ENCODE measurements at regions not wholly inside any gene's neighbourhood (a gene's known extent, or its start where the extent isn't known, plus 50 kb on each side); places are given as distances from the start of the nearest gene placed in this dataset.

DNA sequence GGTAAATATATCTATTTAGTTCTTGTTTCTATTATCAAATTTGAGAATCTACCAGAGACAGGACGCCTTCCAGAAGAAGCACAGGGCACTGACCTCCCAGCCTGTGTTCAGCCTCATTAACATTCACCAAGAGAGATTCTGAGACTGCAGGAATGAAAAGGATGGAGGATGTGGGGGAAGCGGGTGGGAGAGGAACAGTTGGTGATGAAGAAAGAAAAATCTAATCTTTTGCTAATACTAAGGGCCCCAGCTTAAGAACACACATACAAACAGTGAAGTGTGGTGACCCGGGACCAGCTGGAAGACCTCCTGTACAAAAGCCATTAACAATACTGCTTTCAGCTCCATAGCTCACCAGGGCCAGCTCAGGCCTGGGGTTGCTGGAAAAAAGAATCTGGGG, 160.5 kb downstream of the NUAK1 start:
- DNase-seq (ENCODE audit: low spot score): no peak
- no peak for FAIRE-seq

DNA sequence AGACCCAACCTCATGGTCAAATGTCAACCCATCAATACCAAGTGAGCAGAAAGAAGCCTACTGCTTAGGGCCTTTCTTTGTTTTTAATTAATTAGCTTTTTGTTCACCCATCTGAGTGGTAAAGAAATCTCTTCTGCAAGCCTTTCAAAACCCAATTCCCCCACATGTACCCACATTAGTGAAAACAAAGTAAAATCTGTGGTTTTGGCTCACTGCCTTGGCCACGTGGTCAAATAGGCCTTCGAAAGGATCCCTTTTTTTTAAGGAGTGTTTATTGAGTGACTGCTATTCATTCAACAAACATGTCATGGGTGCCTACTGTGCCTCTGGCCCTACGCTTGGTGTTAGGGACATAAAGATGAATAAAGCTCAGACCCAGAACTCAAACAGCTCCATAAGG, 160.1 kb downstream of the NUAK1 start:
- DNase-seq (ENCODE audit: low spot score) (no peak), FAIRE-seq (no peak)

GRCh38 chr12:105980085-105980484, 158.7 kb downstream of the NUAK1 start:
- FAIRE-seq (no peak), DNase-seq (ENCODE audit: low spot score) (no peak)

- FAIRE-seq: no peak
Observed at GRCh38 chr12:105980533-105980932, 158.2 kb downstream of the NUAK1 start.

GRCh38 chr12:105982022-105982421, 156.7 kb downstream of the NUAK1 start:
- FAIRE-seq (no peak), DNase-seq (ENCODE audit: low spot score) (no peak)

More at GRCh38 chr12:105980533-105980932, 158.2 kb downstream of the NUAK1 start:
- no peak for DNase-seq (ENCODE audit: low spot score)

- FAIRE-seq: peak; percentile 67
- DNase-seq (ENCODE audit: low spot score): peak; percentile 44
Observed at GRCh38 chr12:105983622-105984320, 155.0 kb downstream of the NUAK1 start.

DNA sequence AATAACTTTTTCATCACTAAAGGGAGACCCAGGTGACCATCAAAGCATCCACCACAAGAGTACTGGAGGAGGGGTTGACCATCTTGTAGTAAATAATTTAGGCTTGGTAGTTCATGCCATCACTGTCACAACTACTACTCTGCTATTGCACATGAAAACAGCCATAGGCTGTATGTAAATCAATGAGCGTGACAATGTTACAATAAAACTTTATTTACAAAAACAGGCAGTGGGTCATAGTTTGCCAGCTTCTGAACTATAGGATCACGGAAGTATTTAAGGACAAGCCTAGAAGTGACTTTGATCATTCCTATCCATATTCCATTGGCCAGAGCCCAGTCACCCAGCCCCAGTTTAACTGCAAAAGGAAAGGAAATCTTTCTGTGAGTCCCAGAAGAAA, 153.4 kb downstream of the NUAK1 start:
- no peak for DNase-seq (ENCODE audit: low spot score)

GRCh38 chr12:105986779-105987684, 151.7 kb downstream of the NUAK1 start:
- DNase-seq (ENCODE audit: low spot score) (peak; percentile 56), FAIRE-seq (no peak)

More for the DNA sequence above, 153.4 kb downstream of the NUAK1 start:
- FAIRE-seq: no peak

DNA sequence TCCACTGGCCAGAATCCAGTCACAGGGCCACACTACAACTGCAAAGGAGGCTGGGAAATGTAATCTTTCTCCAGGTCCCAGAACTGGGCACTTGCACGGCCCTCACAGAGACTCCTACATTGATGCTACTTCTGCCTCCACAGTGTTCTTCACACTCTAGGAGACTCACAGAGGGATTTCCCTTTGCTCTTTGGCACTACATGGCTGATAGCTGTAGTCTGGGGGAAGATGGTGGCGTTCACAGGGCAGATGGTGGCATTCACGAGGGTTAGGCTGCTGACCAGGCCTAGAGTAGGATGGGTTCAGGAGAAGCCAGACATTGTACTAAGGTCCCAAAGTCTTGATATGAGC, 151.1 kb downstream of the NUAK1 start:
- FAIRE-seq: no peak
- no peak for DNase-seq (ENCODE audit: low spot score)

DNA sequence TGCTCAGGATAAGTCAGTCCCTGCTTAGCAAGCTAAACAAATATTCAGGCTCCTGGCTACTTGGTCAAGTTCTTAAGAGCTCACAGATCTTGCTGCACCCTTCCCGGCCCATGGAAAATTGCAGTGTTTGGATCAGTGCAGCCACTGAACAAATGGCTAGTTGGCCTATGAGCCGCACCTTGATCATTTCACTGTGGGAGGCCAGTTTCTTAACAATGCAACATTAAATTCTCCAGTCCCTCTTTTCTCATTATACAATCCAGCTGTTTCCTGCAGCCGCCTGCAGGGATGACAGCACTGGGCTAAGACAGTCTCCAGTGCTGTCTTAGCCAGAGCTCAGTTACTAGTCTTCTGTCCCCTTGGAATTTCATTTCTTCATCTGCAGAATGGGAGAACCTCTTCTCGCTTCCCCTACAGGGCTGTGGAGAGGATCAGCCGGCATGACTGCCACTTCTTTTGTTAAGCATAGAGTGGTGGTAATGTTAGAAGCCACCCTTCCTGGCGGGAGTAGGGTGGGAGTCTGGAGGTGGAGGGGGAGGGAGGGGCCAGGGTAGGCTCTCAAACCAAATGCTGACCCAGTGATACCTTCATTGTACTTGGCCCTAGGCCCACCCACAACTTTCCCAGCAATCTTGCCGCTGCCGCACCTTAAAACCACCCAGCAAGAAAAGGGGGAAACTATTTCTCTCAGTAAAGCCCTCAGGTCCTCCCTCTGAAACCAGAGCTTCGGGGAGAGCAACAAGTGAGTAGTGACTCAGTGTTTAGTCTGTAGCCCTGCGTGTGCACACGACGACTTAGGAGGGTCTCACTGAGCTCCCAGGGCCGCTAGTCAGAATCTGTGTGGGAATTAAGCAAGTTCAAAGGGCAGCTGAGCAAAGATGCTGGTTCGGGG, 145.7 kb downstream of the NUAK1 start:
- DNase-seq (ENCODE audit: low spot score) (no peak), FAIRE-seq (no peak)

GRCh38 chr12:105993766-105994555, 144.8 kb downstream of the NUAK1 start:
- no peak for DNase-seq (ENCODE audit: low spot score)
- FAIRE-seq: no peak

DNA sequence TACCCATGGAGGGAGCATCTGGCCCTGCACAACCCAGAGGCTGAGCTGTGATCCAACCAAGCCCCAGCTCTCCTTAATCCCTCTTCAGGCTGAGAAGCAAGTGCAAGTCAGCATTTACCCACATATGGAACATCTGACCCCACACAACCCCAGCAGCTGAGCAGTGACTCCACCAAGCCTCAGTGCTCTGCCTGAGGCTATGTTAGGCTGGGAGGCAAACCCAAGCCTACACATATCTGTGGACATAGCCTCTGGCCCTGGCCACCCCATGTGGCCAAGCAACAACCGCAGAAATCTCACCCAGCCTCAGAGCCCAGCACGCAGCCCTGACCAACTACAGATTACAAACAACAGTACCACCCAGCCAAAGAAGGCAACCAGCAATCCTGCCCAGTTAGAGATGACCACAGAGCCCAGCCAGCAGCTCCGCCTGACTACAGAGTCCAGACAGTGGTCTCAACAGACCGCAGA, 142.8 kb downstream of the NUAK1 start:
- FAIRE-seq (no peak), DNase-seq (ENCODE audit: low spot score) (no peak)

- FAIRE-seq (no peak), DNase-seq (ENCODE audit: low spot score) (no peak)
Observed at GRCh38 chr12:105998561-105998960, 140.2 kb downstream of the NUAK1 start.

GRCh38 chr12:106000382-106001104, 138.2 kb downstream of the NUAK1 start:
- DNase-seq (ENCODE audit: low spot score) (no peak), FAIRE-seq (no peak)

- DNase-seq (ENCODE audit: low spot score) (no peak), FAIRE-seq (no peak)
Observed at GRCh38 chr12:106001105-106001836, 137.5 kb downstream of the NUAK1 start.

GRCh38 chr12:106001837-106002218, 136.9 kb downstream of the NUAK1 start:
- FAIRE-seq (no peak), DNase-seq (ENCODE audit: low spot score) (no peak)

DNA sequence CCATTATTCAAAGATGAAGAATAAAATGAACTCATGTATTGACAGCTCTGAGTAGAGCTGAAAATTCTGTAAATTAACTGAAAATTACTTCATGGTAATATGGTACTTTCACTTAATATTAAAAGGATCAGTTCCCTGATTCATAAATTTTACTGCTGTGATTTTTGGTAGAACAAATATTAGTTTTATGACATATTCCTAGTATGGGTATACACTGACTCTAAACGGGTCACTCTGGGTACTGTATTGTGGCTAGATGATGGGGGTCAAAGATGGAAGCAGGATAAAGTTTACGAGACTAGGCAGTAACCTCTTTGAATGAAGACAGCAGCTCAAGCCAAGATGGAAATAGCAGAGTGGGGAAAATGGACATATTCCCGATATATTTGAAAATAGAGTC, 135.5 kb downstream of the NUAK1 start:
- DNase-seq (ENCODE audit: low spot score): no peak
- FAIRE-seq: no peak

GRCh38 chr12:106004289-106004688, 134.5 kb downstream of the NUAK1 start:
- FAIRE-seq: no peak
- DNase-seq (ENCODE audit: low spot score): no peak

GRCh38 chr12:106006382-106006781, 132.4 kb downstream of the NUAK1 start:
- no peak for DNase-seq (ENCODE audit: low spot score)
- no peak for FAIRE-seq

Data from RCC 7860 (cell line).